ENCODE measurements at regions not wholly inside any gene's neighbourhood (a gene's known extent, or its start where the extent isn't known, plus 50 kb on each side); places are given as distances from the start of the nearest gene placed in this dataset.

DNA sequence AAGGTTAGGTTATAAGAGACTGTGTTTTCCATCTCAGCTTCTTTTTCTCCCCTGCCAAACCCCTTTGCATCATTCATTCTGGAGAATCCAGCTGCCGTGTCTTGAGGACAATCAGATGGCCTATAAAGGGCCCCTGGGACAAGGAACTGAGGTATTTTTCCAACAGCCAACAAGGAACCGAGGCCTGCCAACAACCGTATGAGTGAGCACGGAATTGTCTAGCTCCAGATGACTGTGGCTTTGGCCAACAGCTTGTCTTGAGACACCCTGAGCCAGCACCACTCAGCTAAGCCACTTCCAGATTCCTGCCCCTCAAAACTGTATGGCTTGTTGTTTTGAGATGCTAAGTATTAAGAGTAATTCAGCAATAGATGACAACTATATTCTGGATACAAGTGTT, 433.7 kb upstream of the HSF2 start:
- no peaks in the 10 kb centered on the region for H3K9me3 Mint-ChIP-seq
- Histone ChIP-seq H4K8ac (replicated peaks; ENCODE audit: insufficient read length, low read depth, low read length) (no peak overlapping the region), H3K27me3 (ENCODE audit: insufficient read depth, low read length) (no peaks in the 10 kb centered on the region), H3K79me1 (ENCODE audit: insufficient read depth, low read depth, low read length, poor library complexity, severe bottlenecking) (no peaks in the 10 kb centered on the region), H3K18ac (ENCODE audit: insufficient read length, low read depth, low read length) (no peak overlapping the region), H2BK5ac (ENCODE audit: insufficient read length, low read length) (no peak overlapping the region), H3K23ac (ENCODE audit: insufficient read length, low read depth, low read length) (no peak overlapping the region), H4K91ac (ENCODE audit: insufficient read length, low read depth, low read length) (no peak overlapping the region), H3K23me2 (ENCODE audit: insufficient read length, low read depth, low read length, poor library complexity, severe bottlenecking) (no peaks in the 10 kb centered on the region), H2BK12ac (ENCODE audit: insufficient read length, low read depth, low read length) (no peak overlapping the region), H3K9ac (ENCODE audit: extremely low read depth, insufficient read length, low read length) (no peak overlapping the region), H3K27ac (ENCODE audit: insufficient read length, low read depth, low read length) (no peak overlapping the region), H2BK120ac (ENCODE audit: low read depth, low read length, poor library complexity, severe bottlenecking) (no peak overlapping the region), H2AFZ (ENCODE audit: low read length) (peak overlapping the region; percentile 22), H3K79me2 (ENCODE audit: insufficient read depth, low read length) (no peaks in the 10 kb centered on the region), H3K4me2 (ENCODE audit: insufficient read depth, insufficient read length, low read length) (no peak overlapping the region), H2BK20ac (ENCODE audit: low read depth, low read length, poor library complexity, severe bottlenecking) (no peak overlapping the region), H4K5ac (ENCODE audit: insufficient read length, low read depth, low read length) (no peak overlapping the region), H2BK15ac (ENCODE audit: low read depth, low read length) (no peak overlapping the region), H3K4me1 (ENCODE audit: insufficient read depth, low read length) (no peaks in the 10 kb centered on the region), H3T11ph (ENCODE audit: low read length) (no peak overlapping the region), H3K9me3 (ENCODE audit: control insufficient read depth, low read depth, low read length) (no peaks in the 10 kb centered on the region), H3K14ac (ENCODE audit: insufficient read depth, low read length) (no peak overlapping the region), H3K4ac (ENCODE audit: low read depth, low read length) (no peak overlapping the region), H4K20me1 (ENCODE audit: control insufficient read depth, insufficient read depth, insufficient read length) (no peaks in the 10 kb centered on the region), H3K56ac (ENCODE audit: insufficient read length, low read depth, low read length) (no peak overlapping the region), H2AK5ac (ENCODE audit: insufficient read length, low read length) (no peak overlapping the region)
- H3K4me1 Mint-ChIP-seq = no peaks in the 10 kb centered on the region
- no peaks in the 10 kb centered on the region for H3K27me3 Mint-ChIP-seq (ENCODE audit: low read depth)
- H3K4me3 Mint-ChIP-seq = no peak overlapping the region
- WGBS (ENCODE audit: extremely low coverage, insufficient read length, low lambda C conversion rate) = no CpG with 5 or more reads among the region's 4 CpGs
- no peak for DNase-seq
- H3K36me3 Mint-ChIP-seq (ENCODE audit: insufficient read depth in 1 of 3, low read depth in 3 of 3) = no peaks in the 10 kb centered on the region; a peak in 1 of 7 replicates
- TF ChIP-seq, protein P1, sequence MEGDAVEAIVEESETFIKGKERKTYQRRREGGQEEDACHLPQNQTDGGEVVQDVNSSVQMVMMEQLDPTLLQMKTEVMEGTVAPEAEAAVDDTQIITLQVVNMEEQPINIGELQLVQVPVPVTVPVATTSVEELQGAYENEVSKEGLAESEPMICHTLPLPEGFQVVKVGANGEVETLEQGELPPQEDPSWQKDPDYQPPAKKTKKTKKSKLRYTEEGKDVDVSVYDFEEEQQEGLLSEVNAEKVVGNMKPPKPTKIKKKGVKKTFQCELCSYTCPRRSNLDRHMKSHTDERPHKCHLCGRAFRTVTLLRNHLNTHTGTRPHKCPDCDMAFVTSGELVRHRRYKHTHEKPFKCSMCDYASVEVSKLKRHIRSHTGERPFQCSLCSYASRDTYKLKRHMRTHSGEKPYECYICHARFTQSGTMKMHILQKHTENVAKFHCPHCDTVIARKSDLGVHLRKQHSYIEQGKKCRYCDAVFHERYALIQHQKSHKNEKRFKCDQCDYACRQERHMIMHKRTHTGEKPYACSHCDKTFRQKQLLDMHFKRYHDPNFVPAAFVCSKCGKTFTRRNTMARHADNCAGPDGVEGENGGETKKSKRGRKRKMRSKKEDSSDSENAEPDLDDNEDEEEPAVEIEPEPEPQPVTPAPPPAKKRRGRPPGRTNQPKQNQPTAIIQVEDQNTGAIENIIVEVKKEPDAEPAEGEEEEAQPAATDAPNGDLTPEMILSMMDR (conservative IDR thresholded peaks at IDR 0.05) = no peak
- no peak overlapping the region for H3K27ac Mint-ChIP-seq

Measured in H9 (cell line).